Fibroblast of pulmonary artery (primary cell): ENCODE measurements at regions not wholly inside any gene's neighbourhood (a gene's known extent, or its start where the extent isn't known, plus 50 kb on each side); places are given as distances from the start of the nearest gene placed in this dataset.

Source experiments
- DNase-seq: peaks from one replicate; pipeline ENCODE4 v3.0.0-alpha.2; 2010; ENCODE audit warnings: low read depth
- H3K4me3 ChIP-seq: replicated peaks from 2 replicates; pipeline ENCODE4 v1.5.1; 2011; ENCODE audit warnings: low read depth, mild to moderate bottlenecking, control low read depth, low read length, moderate library complexity
- CTCF ChIP-seq: IDR thresholded peaks from 2 replicates; pipeline ENCODE4 v1.5.1; 2011; ENCODE audit warnings: mild to moderate bottlenecking, control low read depth, low read length, inconsistent platforms; ENCODE audit errors: missing control alignments

GRCh38 chr7:156155988-156156733, 343.9 kb upstream of the SHH start:
- no peak for TF ChIP-seq CTCF

GRCh38 chr7:156153590-156153989, 341.3 kb upstream of the SHH start:
- no peak overlapping the region for H3K4me3 ChIP-seq
- TF ChIP-seq CTCF, result no peak
- no peak for DNase-seq

More at GRCh38 chr7:156155988-156156733, 343.9 kb upstream of the SHH start:
- DNase-seq, result no peak
- no peak overlapping the region for H3K4me3 ChIP-seq

- no peak for DNase-seq
- H3K4me3 ChIP-seq, result no peak overlapping the region
- TF ChIP-seq CTCF, result no peak
Observed at GRCh38 chr7:156152390-156152789, 340.1 kb upstream of the SHH start.

- no peak for TF ChIP-seq CTCF
- no peak overlapping the region for H3K4me3 ChIP-seq
- DNase-seq, result no peak
Observed at GRCh38 chr7:156151658-156152057, 339.4 kb upstream of the SHH start.

GRCh38 chr7:156151078-156151477, 338.8 kb upstream of the SHH start:
- no peak overlapping the region for H3K4me3 ChIP-seq
- DNase-seq, result no peak
- no peak for TF ChIP-seq CTCF

- no peak overlapping the region for H3K4me3 ChIP-seq
- DNase-seq, result no peak
- TF ChIP-seq CTCF, result no peak
Observed at GRCh38 chr7:156148995-156149394, 336.7 kb upstream of the SHH start.

GRCh38 chr7:156148547-156148946, 336.3 kb upstream of the SHH start:
- no peak for DNase-seq
- no peak overlapping the region for H3K4me3 ChIP-seq
- TF ChIP-seq CTCF, result no peak
